ENCODE measurements at regions not wholly inside any gene's neighbourhood (a gene's known extent, or its start where the extent isn't known, plus 50 kb on each side); places are given as distances from the start of the nearest gene placed in this dataset.

DNA sequence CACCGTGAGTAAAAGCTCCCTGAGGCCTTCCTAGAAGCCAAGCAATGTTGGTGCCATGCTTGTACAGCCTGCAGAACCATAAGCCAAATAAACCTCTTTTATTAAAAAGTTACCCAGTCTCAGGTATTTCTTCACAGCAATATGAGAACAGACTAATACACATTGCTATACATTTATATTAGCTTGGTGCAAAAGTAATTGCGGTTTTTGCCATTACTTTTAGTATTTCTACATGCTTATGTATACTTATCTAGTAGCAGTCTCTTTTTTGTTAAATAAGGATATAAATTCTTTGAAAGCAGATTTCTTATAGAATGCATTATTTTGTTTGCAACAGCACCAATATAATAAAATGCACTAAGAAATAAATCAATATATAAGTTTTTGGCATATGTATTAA lies 619.6 kb downstream of the FSCB start:
- TF ChIP-seq ZC3H10 (CRISPR knock-in tag; IDR thresholded peaks at IDR 0.05) (no peak), ARNTL (CRISPR knock-in tag; IDR thresholded peaks at IDR 0.05; ENCODE audit: borderline replicate concordance, low read depth) (no peak), ESRRG (CRISPR knock-in tag; IDR thresholded peaks at IDR 0.05) (no peak), CSDC2 (CRISPR knock-in tag; IDR thresholded peaks at IDR 0.05) (no peak), ZNF8 (CRISPR knock-in tag; IDR thresholded peaks at IDR 0.05) (no peak), TCF4 (CRISPR knock-in tag; IDR thresholded peaks at IDR 0.05; ENCODE audit: borderline replicate concordance) (no peak), RARB (CRISPR knock-in tag; IDR thresholded peaks at IDR 0.05) (no peak), GLIS3 (CRISPR knock-in tag; IDR thresholded peaks at IDR 0.05) (no peak), BACH2 (CRISPR knock-in tag; IDR thresholded peaks at IDR 0.05; ENCODE audit: borderline replicate concordance) (no peak), ISL1 (CRISPR knock-in tag; IDR thresholded peaks at IDR 0.05) (no peak), ZFP30 (CRISPR knock-in tag; IDR thresholded peaks at IDR 0.05) (no peak)
- TF ChIP-seq, protein P1, sequence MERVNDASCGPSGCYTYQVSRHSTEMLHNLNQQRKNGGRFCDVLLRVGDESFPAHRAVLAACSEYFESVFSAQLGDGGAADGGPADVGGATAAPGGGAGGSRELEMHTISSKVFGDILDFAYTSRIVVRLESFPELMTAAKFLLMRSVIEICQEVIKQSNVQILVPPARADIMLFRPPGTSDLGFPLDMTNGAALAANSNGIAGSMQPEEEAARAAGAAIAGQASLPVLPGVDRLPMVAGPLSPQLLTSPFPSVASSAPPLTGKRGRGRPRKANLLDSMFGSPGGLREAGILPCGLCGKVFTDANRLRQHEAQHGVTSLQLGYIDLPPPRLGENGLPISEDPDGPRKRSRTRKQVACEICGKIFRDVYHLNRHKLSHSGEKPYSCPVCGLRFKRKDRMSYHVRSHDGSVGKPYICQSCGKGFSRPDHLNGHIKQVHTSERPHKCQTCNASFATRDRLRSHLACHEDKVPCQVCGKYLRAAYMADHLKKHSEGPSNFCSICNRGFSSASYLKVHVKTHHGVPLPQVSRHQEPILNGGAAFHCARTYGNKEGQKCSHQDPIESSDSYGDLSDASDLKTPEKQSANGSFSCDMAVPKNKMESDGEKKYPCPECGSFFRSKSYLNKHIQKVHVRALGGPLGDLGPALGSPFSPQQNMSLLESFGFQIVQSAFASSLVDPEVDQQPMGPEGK (CRISPR knock-in tag; IDR thresholded peaks at IDR 0.05; ENCODE audit: borderline replicate concordance), result no peak
- TF ChIP-seq, protein P2, sequence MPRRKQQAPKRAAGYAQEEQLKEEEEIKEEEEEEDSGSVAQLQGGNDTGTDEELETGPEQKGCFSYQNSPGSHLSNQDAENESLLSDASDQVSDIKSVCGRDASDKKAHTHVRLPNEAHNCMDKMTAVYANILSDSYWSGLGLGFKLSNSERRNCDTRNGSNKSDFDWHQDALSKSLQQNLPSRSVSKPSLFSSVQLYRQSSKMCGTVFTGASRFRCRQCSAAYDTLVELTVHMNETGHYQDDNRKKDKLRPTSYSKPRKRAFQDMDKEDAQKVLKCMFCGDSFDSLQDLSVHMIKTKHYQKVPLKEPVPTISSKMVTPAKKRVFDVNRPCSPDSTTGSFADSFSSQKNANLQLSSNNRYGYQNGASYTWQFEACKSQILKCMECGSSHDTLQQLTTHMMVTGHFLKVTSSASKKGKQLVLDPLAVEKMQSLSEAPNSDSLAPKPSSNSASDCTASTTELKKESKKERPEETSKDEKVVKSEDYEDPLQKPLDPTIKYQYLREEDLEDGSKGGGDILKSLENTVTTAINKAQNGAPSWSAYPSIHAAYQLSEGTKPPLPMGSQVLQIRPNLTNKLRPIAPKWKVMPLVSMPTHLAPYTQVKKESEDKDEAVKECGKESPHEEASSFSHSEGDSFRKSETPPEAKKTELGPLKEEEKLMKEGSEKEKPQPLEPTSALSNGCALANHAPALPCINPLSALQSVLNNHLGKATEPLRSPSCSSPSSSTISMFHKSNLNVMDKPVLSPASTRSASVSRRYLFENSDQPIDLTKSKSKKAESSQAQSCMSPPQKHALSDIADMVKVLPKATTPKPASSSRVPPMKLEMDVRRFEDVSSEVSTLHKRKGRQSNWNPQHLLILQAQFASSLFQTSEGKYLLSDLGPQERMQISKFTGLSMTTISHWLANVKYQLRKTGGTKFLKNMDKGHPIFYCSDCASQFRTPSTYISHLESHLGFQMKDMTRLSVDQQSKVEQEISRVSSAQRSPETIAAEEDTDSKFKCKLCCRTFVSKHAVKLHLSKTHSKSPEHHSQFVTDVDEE (CRISPR knock-in tag; IDR thresholded peaks at IDR 0.05), result no peak
- TF ChIP-seq, protein P3, sequence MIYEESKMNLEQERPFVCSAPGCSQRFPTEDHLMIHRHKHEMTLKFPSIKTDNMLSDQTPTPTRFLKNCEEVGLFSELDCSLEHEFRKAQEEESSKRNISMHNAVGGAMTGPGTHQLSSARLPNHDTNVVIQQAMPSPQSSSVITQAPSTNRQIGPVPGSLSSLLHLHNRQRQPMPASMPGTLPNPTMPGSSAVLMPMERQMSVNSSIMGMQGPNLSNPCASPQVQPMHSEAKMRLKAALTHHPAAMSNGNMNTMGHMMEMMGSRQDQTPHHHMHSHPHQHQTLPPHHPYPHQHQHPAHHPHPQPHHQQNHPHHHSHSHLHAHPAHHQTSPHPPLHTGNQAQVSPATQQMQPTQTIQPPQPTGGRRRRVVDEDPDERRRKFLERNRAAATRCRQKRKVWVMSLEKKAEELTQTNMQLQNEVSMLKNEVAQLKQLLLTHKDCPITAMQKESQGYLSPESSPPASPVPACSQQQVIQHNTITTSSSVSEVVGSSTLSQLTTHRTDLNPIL (CRISPR knock-in tag; IDR thresholded peaks at IDR 0.05; ENCODE audit: low read depth), result no peak
- no peak for ATAC-seq

DNA sequence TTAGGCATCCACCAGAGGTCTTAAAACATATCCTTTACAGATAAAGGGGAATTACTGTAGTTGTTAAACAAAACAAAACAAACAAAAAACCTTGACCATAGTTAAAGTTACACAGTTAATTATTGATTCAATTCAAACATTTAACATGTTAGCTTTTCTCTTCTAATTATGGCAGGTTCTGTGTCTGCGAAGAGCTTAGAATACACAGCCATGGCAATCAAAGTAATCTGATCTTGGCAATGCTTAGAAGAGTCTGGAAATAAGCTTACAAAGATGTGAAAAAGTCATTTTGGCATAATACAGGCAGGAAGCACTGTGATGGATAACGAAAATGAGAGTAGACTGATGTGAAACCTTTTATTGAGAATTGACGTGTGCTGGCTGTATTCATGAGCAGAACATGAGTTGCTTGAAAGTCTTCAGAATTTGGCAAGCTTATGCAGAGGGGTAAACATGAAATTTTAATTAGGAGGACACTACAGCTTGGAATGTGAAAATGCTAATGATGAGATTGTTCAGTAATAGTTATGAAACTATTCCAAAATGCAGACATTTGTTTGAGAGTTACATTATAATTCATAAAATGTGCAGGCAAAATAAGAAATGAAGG lies 629.6 kb downstream of the FSCB start:
- TF ChIP-seq, protein P1 (CRISPR knock-in tag; IDR thresholded peaks at IDR 0.05; ENCODE audit: borderline replicate concordance), result no peak
- TF ChIP-seq ZNF8 (CRISPR knock-in tag; IDR thresholded peaks at IDR 0.05) (no peak), ISL1 (CRISPR knock-in tag; IDR thresholded peaks at IDR 0.05) (no peak), SNAI2 (CRISPR knock-in tag; IDR thresholded peaks at IDR 0.05) (no peak), ZNF70 (CRISPR knock-in tag; IDR thresholded peaks at IDR 0.05) (no peak), GLIS3 (CRISPR knock-in tag; IDR thresholded peaks at IDR 0.05) (no peak), ZC3H10 (CRISPR knock-in tag; IDR thresholded peaks at IDR 0.05) (no peak)
- TF ChIP-seq, protein P3 (CRISPR knock-in tag; IDR thresholded peaks at IDR 0.05; ENCODE audit: low read depth), result no peak
- TF ChIP-seq, protein P4, sequence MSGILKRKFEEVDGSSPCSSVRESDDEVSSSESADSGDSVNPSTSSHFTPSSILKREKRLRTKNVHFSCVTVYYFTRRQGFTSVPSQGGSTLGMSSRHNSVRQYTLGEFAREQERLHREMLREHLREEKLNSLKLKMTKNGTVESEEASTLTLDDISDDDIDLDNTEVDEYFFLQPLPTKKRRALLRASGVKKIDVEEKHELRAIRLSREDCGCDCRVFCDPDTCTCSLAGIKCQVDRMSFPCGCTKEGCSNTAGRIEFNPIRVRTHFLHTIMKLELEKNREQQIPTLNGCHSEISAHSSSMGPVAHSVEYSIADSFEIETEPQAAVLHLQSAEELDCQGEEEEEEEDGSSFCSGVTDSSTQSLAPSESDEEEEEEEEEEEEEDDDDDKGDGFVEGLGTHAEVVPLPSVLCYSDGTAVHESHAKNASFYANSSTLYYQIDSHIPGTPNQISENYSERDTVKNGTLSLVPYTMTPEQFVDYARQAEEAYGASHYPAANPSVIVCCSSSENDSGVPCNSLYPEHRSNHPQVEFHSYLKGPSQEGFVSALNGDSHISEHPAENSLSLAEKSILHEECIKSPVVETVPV (CRISPR knock-in tag; IDR thresholded peaks at IDR 0.05), result no peak
- no peak for ATAC-seq
